Keratinocyte (primary cell): ENCODE measurements at regions not wholly inside any gene's neighbourhood (a gene's known extent, or its start where the extent isn't known, plus 50 kb on each side); places are given as distances from the start of the nearest gene placed in this dataset.

Experiments used
- EZH2 ChIP-seq: IDR thresholded peaks from one replicate; pipeline ENCODE4 v1.6.1; 2012; ENCODE audit warnings: inconsistent platforms, mild to moderate bottlenecking, low read length, moderate library complexity
- TF ChIP-seq, protein P1 (sequence below), 3 experiments: IDR thresholded peaks in 1 of 3; conservative IDR thresholded peaks in 1 of 3; optimal IDR thresholded peaks in 1 of 3; 2 replicates in 2 of 3; 3 replicates in 1 of 3; pipeline versions ENCODE3 to v1.5.1; 2011; ENCODE audit warnings: low read length in 3 of 3, mild to moderate bottlenecking in 3 of 3, moderate library complexity in 2 of 3, control low read depth in 1 of 3, inconsistent platforms in 1 of 3; ENCODE audit not compliant: insufficient read depth in 2 of 3; ENCODE audit errors: extremely low read depth in 1 of 3

DNA sequence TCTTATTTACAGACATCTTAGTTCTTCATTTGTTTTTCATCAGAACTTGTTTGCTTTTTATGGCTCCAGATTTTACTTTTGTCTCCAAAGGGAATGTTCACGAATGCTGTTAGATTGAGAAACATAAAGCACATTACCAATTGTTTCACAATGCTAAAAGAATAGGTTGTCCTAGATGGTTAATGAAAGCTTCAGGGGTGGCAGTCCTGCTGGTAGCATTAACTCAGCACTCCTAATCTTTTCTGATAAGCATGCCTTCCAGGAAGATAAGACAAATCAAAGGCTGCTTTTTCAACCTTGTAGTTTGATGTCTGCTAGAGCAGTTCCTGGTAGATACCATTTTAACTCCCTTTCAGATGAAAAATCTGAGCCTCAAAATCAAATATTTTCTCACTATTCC is 619.4 kb downstream of the PYDC2 start:
- TF ChIP-seq, protein P1, sequence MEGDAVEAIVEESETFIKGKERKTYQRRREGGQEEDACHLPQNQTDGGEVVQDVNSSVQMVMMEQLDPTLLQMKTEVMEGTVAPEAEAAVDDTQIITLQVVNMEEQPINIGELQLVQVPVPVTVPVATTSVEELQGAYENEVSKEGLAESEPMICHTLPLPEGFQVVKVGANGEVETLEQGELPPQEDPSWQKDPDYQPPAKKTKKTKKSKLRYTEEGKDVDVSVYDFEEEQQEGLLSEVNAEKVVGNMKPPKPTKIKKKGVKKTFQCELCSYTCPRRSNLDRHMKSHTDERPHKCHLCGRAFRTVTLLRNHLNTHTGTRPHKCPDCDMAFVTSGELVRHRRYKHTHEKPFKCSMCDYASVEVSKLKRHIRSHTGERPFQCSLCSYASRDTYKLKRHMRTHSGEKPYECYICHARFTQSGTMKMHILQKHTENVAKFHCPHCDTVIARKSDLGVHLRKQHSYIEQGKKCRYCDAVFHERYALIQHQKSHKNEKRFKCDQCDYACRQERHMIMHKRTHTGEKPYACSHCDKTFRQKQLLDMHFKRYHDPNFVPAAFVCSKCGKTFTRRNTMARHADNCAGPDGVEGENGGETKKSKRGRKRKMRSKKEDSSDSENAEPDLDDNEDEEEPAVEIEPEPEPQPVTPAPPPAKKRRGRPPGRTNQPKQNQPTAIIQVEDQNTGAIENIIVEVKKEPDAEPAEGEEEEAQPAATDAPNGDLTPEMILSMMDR (optimal IDR thresholded peaks at IDR 0.05 in 1 of 3, IDR thresholded peaks at IDR 0.05 in 1 of 3, conservative IDR thresholded peaks at IDR 0.05 in 1 of 3; ENCODE audit: extremely low read depth in 1 of 3, insufficient read depth in 2 of 3, low read length in 3 of 3) = no peak
- no peak for TF ChIP-seq EZH2
